H1 (cell line): ENCODE measurements at regions not wholly inside any gene's neighbourhood (a gene's known extent, or its start where the extent isn't known, plus 50 kb on each side); places are given as distances from the start of the nearest gene placed in this dataset.
"Not testable (repeated sequence)": the region's sequence is repeated elsewhere in the genome, so short reads cannot be mapped to it uniquely, and the experiment has no call there.

Experiments
- CTCF ChIA-PET: fragments of 300-600 bp; sonication (Branson Sonifier 250); formaldehyde crosslinking; loops from one replicate; lab custom pipeline; 2021; ENCODE audit not compliant: partially characterized antibody; lab: Charles Lee
- POLR2A ChIA-PET: fragments of 300-600 bp; sonication (Branson Sonifier 250); formaldehyde crosslinking; loops from one replicate; lab custom pipeline; 2021; ENCODE audit warnings: inconsistent platforms; ENCODE audit not compliant: partially characterized antibody; lab: Charles Lee
- DNase-seq, 2 experiments: peaks; one replicate each; pipeline versions ENCODE4 v3.0.0 to v3.0.0-alpha.2; 2010 to 2022; ENCODE audit warnings: low spot score in 2 of 2, low read depth in 1 of 2, mixed read lengths in 1 of 2
- FAIRE-seq: peaks from 2 replicates; lab custom pipeline; 2011; peaks lifted over from hg19 to GRCh38; lab: Jason Lieb, UNC
- H2AFZ ChIP-seq: 2 replicates; pipeline ENCODE4 v1.8.1; 2012; ENCODE audit warnings: low read length, inconsistent platforms
- H2AK5ac ChIP-seq: 2 replicates; pipeline ENCODE4 v1.6.1; 2013; ENCODE audit warnings: low read depth, low read length
- H2BK120ac ChIP-seq: replicated peaks from 2 replicates; pipeline ENCODE3; 2013; ENCODE audit warnings: low read depth, low read length, inconsistent platforms
- H2BK12ac ChIP-seq: 2 replicates; pipeline ENCODE4 v1.6.1; 2013; ENCODE audit warnings: low read depth, low read length
- H2BK15ac ChIP-seq: 2 replicates; pipeline ENCODE4 v1.6.1; 2013; ENCODE audit warnings: low read length
- H2BK20ac ChIP-seq: 2 replicates; pipeline ENCODE4 v1.6.1; 2013; ENCODE audit warnings: low read length
- H2BK5ac ChIP-seq: 2 replicates; pipeline ENCODE4 v1.6.1; 2013; ENCODE audit warnings: low read depth, low read length
- H3K14ac ChIP-seq: 2 replicates; pipeline ENCODE4 v1.6.1; 2013; ENCODE audit warnings: inconsistent platforms; ENCODE audit not compliant: insufficient read length
- H3K18ac ChIP-seq: 2 replicates; pipeline ENCODE4 v1.6.1; 2013; ENCODE audit warnings: low read length; ENCODE audit errors: extremely low read depth
- H3K23ac ChIP-seq: 2 replicates; pipeline ENCODE4 v1.6.1; 2013; ENCODE audit warnings: inconsistent platforms; ENCODE audit not compliant: insufficient read length
- H3K23me2 ChIP-seq: 2 replicates; pipeline ENCODE4 v1.6.1; 2013; ENCODE audit warnings: low read depth, low read length
- H3K27ac ChIP-seq: 2 replicates; pipeline ENCODE4 v1.6.1; 2011; ENCODE audit warnings: low read depth, low read length, inconsistent platforms
- H3K27me3 ChIP-seq, 4 experiments: replicated peaks in 1 of 4; 1 replicate in 1 of 4; 2 replicates in 3 of 4; pipeline versions ENCODE4 v1.6.1 to v1.8.1; 2011 to 2013; ENCODE audit warnings: low read length in 3 of 4, mild to moderate bottlenecking in 3 of 4, inconsistent platforms in 2 of 4, mixed read lengths in 2 of 4, moderate library complexity in 1 of 4; ENCODE audit not compliant: control insufficient read depth in 3 of 4, insufficient read depth in 3 of 4; ENCODE audit errors: extremely low read depth in 1 of 4
- H3K36me3 ChIP-seq, 4 experiments: 2 replicates each; pipeline versions ENCODE4 v1.6.1 to v1.8.1; 2011 to 2013; ENCODE audit warnings: mild to moderate bottlenecking in 4 of 4, low read length in 3 of 4, moderate library complexity in 2 of 4, control low read depth in 1 of 4, inconsistent platforms in 1 of 4; ENCODE audit not compliant: insufficient read depth in 4 of 4, control insufficient read depth in 2 of 4
- H3K4ac ChIP-seq: replicated peaks from 2 replicates; pipeline ENCODE3; 2013; ENCODE audit warnings: low read length, low read depth, mixed read lengths, inconsistent platforms; ENCODE audit not compliant: insufficient read length
- H3K4me1 ChIP-seq, 4 experiments: replicated peaks in 1 of 4; 1 replicate in 1 of 4; 2 replicates in 3 of 4; pipeline versions ENCODE4 v1.6.1 to v1.8.1; 2011 to 2013; ENCODE audit warnings: low read length in 3 of 4, inconsistent platforms in 2 of 4, mixed read lengths in 1 of 4; ENCODE audit not compliant: insufficient read depth in 4 of 4, control insufficient read depth in 3 of 4
- H3K4me2 ChIP-seq, 2 experiments: 2 replicates each; pipeline versions ENCODE4 v1.6.1 to v1.8.1; 2011 to 2013; ENCODE audit warnings: low read depth in 2 of 2, low read length in 2 of 2, control low read depth in 1 of 2, inconsistent platforms in 1 of 2, mild to moderate bottlenecking in 1 of 2; ENCODE audit not compliant: insufficient read depth in 1 of 2
- H3K4me3 ChIP-seq, 4 experiments: fragments of 200-600, 300-600 bp in 1 of 4; sonication (generic), shearing (Covaris generic), sonication (Bioruptor Twin) in 1 of 4; 2 replicates each; pipeline versions ENCODE4 v1.5.1 to v1.8.1; 2011 to 2016; ENCODE audit warnings: low read length in 4 of 4, low read depth in 3 of 4, control low read depth in 2 of 4, inconsistent platforms in 2 of 4, mild to moderate bottlenecking in 2 of 4, mixed read lengths in 1 of 4, moderate library complexity in 1 of 4; ENCODE audit not compliant: insufficient read depth in 2 of 4; ENCODE audit errors: extremely low read depth in 1 of 4
- H3K56ac ChIP-seq: replicated peaks from 2 replicates; pipeline ENCODE3; 2013; ENCODE audit warnings: low read depth, mild to moderate bottlenecking, mixed read lengths, low read length, inconsistent platforms; ENCODE audit not compliant: insufficient read length
- H3K79me1 ChIP-seq: 2 replicates; pipeline ENCODE4 v1.6.1; 2013; ENCODE audit warnings: low read depth, low read length, control low read depth
- H3K79me2 ChIP-seq, 2 experiments: 2 replicates each; pipeline versions ENCODE4 v1.6.1 to v1.8.1; 2012 to 2013; ENCODE audit warnings: low read length in 2 of 2, mild to moderate bottlenecking in 2 of 2, inconsistent platforms in 1 of 2; ENCODE audit not compliant: insufficient read depth in 2 of 2, control insufficient read depth in 1 of 2
- H3K9ac ChIP-seq, 4 experiments: replicated peaks in 1 of 4; 1 replicate in 1 of 4; 2 replicates in 3 of 4; pipeline versions ENCODE4 v1.6.1 to v1.8.1; 2011 to 2013; ENCODE audit warnings: low read depth in 3 of 4, low read length in 3 of 4, control low read depth in 2 of 4, mild to moderate bottlenecking in 2 of 4, moderate library complexity in 2 of 4, inconsistent platforms in 1 of 4; ENCODE audit errors: extremely low read depth in 1 of 4
- H3K9me3 ChIP-seq, 2 experiments: 2 replicates each; pipeline versions ENCODE4 v1.6.1 to v1.8.1; 2012 to 2013; ENCODE audit warnings: mild to moderate bottlenecking in 2 of 2, moderate library complexity in 2 of 2, control low read depth in 1 of 2, inconsistent platforms in 1 of 2, low read depth in 1 of 2, low read length in 1 of 2, mixed read lengths in 1 of 2; ENCODE audit not compliant: insufficient read depth in 2 of 2
- H4K20me1 ChIP-seq, 2 experiments: replicated peaks in 1 of 2; 2 replicates each; pipeline versions ENCODE3 to v1.8.1; 2011 to 2013; ENCODE audit warnings: inconsistent platforms in 2 of 2, low read length in 2 of 2, mild to moderate bottlenecking in 1 of 2; ENCODE audit not compliant: insufficient read depth in 2 of 2, control insufficient read depth in 1 of 2
- H4K5ac ChIP-seq: 2 replicates; pipeline ENCODE4 v1.6.1; 2013; ENCODE audit warnings: low read length, low read depth, mixed read lengths, inconsistent platforms; ENCODE audit not compliant: insufficient read length
- H4K8ac ChIP-seq: 2 replicates; pipeline ENCODE4 v1.8.0; 2013; ENCODE audit warnings: mild to moderate bottlenecking, moderate library complexity, low read length, inconsistent platforms; ENCODE audit not compliant: insufficient read depth; ENCODE audit errors: extremely low read depth
- H4K91ac ChIP-seq: replicated peaks from 2 replicates; pipeline ENCODE3; 2013; ENCODE audit warnings: low read length, mixed read lengths, inconsistent platforms; ENCODE audit not compliant: insufficient read length
- SRF ChIP-seq: IDR thresholded peaks from 2 replicates; pipeline ENCODE4 v1.6.1; 2011; ENCODE audit warnings: mild to moderate bottlenecking, low read depth, low read length, moderate library complexity
- WGBS, 2 experiments: shearing (Covaris generic) in 1 of 2; methylation state at CpG; one replicate each; pipeline versions ENCODE4 v1.1.6 to v1.1.7; 2013 to 2015; ENCODE audit warnings: low lambda C conversion rate in 2 of 2, mixed read lengths in 2 of 2, inconsistent platforms in 1 of 2, low coverage in 1 of 2, missing lambda C conversion rate in 1 of 2; ENCODE audit not compliant: insufficient replicate concordance in 2 of 2, insufficient coverage in 1 of 2, insufficient read length in 1 of 2; ENCODE audit errors: extremely low coverage in 1 of 2, missing lambda C conversion rate in 1 of 2; 5-methylcytosine and 5-hydroxymethylcytosine counted together

DNA sequence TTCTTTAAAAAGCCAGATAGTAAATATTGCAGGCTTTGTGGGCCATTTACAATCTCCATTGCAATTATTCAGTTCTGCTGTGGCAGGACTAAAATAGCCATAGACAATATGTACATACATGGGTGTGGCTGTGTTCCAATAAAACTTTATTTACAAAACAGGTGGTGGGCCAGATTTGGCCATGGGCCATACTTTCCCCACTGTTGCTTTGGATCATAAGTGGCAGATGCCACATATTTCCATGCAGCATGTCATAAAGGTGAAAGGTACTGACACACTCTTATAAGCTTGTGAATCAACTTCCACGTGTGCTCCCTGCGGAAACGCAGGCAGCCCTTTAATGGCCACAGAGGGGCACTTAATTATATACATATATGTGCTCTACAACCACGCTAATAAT, 244.4 kb upstream of the FOXN3 start (continued):
- no peak for TF ChIP-seq SRF

DNA sequence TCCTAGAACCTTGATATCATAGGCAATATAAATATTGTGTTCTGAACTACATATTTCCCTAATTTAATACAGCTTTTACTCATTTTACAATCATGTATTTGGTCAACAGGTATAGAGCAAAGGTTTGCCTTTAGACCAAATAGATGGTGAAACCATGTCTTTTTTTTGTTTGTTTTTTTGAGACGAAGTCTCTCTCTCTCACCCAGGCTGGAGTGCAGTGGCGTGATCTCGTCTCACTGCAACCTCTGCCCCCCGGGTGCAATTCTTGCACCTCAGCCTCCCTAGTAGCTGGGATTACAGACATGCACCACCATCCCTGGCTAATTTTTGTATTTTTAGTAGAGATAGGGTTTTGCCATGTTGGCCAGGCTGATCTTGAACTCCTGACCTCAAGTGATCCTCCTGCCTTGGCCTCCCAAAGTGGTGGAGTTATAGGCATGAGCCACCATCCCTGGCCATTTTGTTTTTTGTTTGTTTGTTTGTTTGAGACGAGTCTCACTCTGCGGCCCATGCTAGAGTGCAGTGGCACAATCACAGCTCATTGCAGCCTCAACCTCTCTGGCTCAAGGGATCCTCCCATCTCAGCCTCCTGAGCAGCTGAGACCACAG, 243.7 kb upstream of the FOXN3 start:
- not testable (repeated sequence) for H3K14ac ChIP-seq, H2BK12ac ChIP-seq, H2BK120ac ChIP-seq, H3K56ac ChIP-seq, H3K79me2 ChIP-seq, DNase-seq, H3K18ac ChIP-seq, H4K20me1 ChIP-seq, H4K8ac ChIP-seq, H3K23me2 ChIP-seq, H3K4me2 ChIP-seq, H3K4ac ChIP-seq, H3K27me3 ChIP-seq, H2BK15ac ChIP-seq, H3K23ac ChIP-seq, H3K9ac ChIP-seq, H2AFZ ChIP-seq, FAIRE-seq, H2AK5ac ChIP-seq, H3K27ac ChIP-seq, H3K4me1 ChIP-seq, H3K36me3 ChIP-seq, H2BK20ac ChIP-seq, H3K79me1 ChIP-seq, H4K91ac ChIP-seq, H3K4me3 ChIP-seq, H2BK5ac ChIP-seq, H4K5ac ChIP-seq
- ChIA-PET CTCF (interaction anchor here (1.3 to 1.4 kb wide), 2 partner anchors 8 to 19 kb away, joined by 3 to 4 read pairs; no protein-coding TSS in a partner anchor), POLR2A (interaction anchor here (1.2 kb wide), 1 partner anchor 67 kb away, joined by 3 read pairs; no protein-coding TSS in a partner anchor)
- H3K9me3 ChIP-seq = peaks cover 2 to 12% of the 10 kb centered on the region in 2 experiments; a peak in 2 of 4 replicates
- 95% methylated on average over 6 of the region's 6 CpGs; no CpG with 5 or more reads in 1 of the 2 experiments for WGBS, 2 experiments
